HepG2 (cell line): ENCODE measurements at regions not wholly inside any gene's neighbourhood (a gene's known extent, or its start where the extent isn't known, plus 50 kb on each side); places are given as distances from the start of the nearest gene placed in this dataset.
A peak's percentile ranks its signal among the peaks of the same experiment; 100 is the strongest.

Experiments used
- ARID3A ChIP-seq: IDR thresholded peaks from 2 replicates; pipeline ENCODE4 v1.6.1; 2012; ENCODE audit warnings: low read depth, low read length, improper control_type of control experiment
- ATF4 ChIP-seq, 2 experiments: fragments of 450-650 bp in 1 of 2; sonication (generic) in 1 of 2; formaldehyde crosslinking; IDR thresholded peaks; 2 replicates each; pipeline versions ENCODE4 v1.5.0 to v1.8.0; 2020 to 2022; ENCODE audit warnings: mild to moderate bottlenecking in 1 of 2, missing genetic modification reagents in 1 of 2
- BORCS8-MEF2B ChIP-seq: sonication (generic); formaldehyde crosslinking; IDR thresholded peaks from 2 replicates; pipeline ENCODE4 v1.8.0; 2022; ENCODE audit warnings: mild to moderate bottlenecking, missing genetic modification reagents
- DNMT1 ChIP-seq: sonication (generic); formaldehyde crosslinking; IDR thresholded peaks from 2 replicates; pipeline ENCODE4 v1.5.1; 2020; ENCODE audit warnings: mild to moderate bottlenecking, missing genetic modification reagents
- ETV6 ChIP-seq: sonication (generic); formaldehyde crosslinking; conservative IDR thresholded peaks from 2 replicates; pipeline ENCODE4 v1.4.0; 2020; ENCODE audit warnings: missing genetic modification reagents
- FOSL1 ChIP-seq: sonication (generic); formaldehyde crosslinking; IDR thresholded peaks from 2 replicates; pipeline ENCODE4 v1.9.0; 2021; ENCODE audit warnings: missing genetic modification reagents, borderline replicate concordance
- GLI4 ChIP-seq: sonication (generic); formaldehyde crosslinking; IDR thresholded peaks from 2 replicates; pipeline ENCODE4 v1.5.1; 2020; ENCODE audit warnings: missing genetic modification reagents, mild to moderate bottlenecking, moderate library complexity, borderline replicate concordance
- HNF1A ChIP-seq, 2 experiments: sonication (generic) in 1 of 2; formaldehyde crosslinking in 1 of 2; IDR thresholded peaks; 2 replicates each; pipeline versions ENCODE4 v1.4.0 to v1.6.1; 2016 to 2020; ENCODE audit warnings: borderline replicate concordance in 1 of 2, low read depth in 1 of 2, mild to moderate bottlenecking in 1 of 2, missing genetic modification reagents in 1 of 2
- NFIB ChIP-seq: sonication (generic); formaldehyde crosslinking; IDR thresholded peaks from 2 replicates; pipeline ENCODE4 v1.9.0; 2021; ENCODE audit warnings: missing genetic modification reagents, mild to moderate bottlenecking, borderline replicate concordance
- PAWR ChIP-seq: sonication (generic); formaldehyde crosslinking; IDR thresholded peaks from 2 replicates; pipeline ENCODE4 v1.4.0; 2020; ENCODE audit warnings: missing genetic modification reagents, mild to moderate bottlenecking, borderline replicate concordance
- POLR2A ChIP-seq, 2 experiments: IDR thresholded peaks; 2 replicates each; pipeline ENCODE4 v1.6.1; 2011; ENCODE audit warnings: low read depth in 2 of 2, low read length in 2 of 2, mild to moderate bottlenecking in 1 of 2, moderate library complexity in 1 of 2; ENCODE audit not compliant: insufficient read depth in 1 of 2
- SNRNP70 ChIP-seq: fragments of 200-400 bp; formaldehyde crosslinking; IDR thresholded peaks from 2 replicates; pipeline ENCODE4 v1.6.1; 2017; ENCODE audit warnings: mild to moderate bottlenecking, low read depth, low read length, moderate library complexity
- SPEN ChIP-seq: sonication (generic); formaldehyde crosslinking; IDR thresholded peaks from 2 replicates; pipeline ENCODE4 v1.5.1; 2020; ENCODE audit warnings: low read depth, mild to moderate bottlenecking, missing genetic modification reagents
- TFDP2 ChIP-seq: sonication (generic); formaldehyde crosslinking; IDR thresholded peaks from 2 replicates; pipeline ENCODE4 v1.4.0; 2020; ENCODE audit warnings: missing genetic modification reagents
- ZBTB34 ChIP-seq: sonication (generic); formaldehyde crosslinking; IDR thresholded peaks from 2 replicates; pipeline ENCODE4 v1.8.0; 2022; ENCODE audit warnings: mild to moderate bottlenecking, missing genetic modification reagents
- ZNF256 ChIP-seq: sonication (generic); formaldehyde crosslinking; conservative IDR thresholded peaks from 2 replicates; pipeline ENCODE4 v1.4.0; 2020; ENCODE audit warnings: missing genetic modification reagents
- ZNF558 ChIP-seq: sonication (generic); formaldehyde crosslinking; IDR thresholded peaks from 2 replicates; pipeline ENCODE4 v1.9.0; 2022; ENCODE audit warnings: mild to moderate bottlenecking, missing genetic modification reagents, borderline replicate concordance
- ZNF75D ChIP-seq: sonication (generic); formaldehyde crosslinking; IDR thresholded peaks from 2 replicates; pipeline ENCODE4 v1.8.1; 2023; ENCODE audit warnings: missing genetic modification reagents, mild to moderate bottlenecking, borderline replicate concordance

- TF ChIP-seq ZBTB34 (CRISPR knock-in tag) (no peak), ZNF75D (CRISPR knock-in tag) (peak; percentile 56; the same call in 1 of the 2 replicates), FOSL1 (CRISPR knock-in tag) (no peak), GLI4 (peak; percentile 92), ARID3A (peak; percentile 48; the same call in 1 of the 2 replicates), SNRNP70 (no peak), SPEN (CRISPR knock-in tag) (peak; percentile 62; the same call in 1 of the 2 replicates), ZNF558 (CRISPR knock-in tag) (peak; percentile 90; the same call in 1 of the 2 replicates), NFIB (CRISPR knock-in tag) (no peak), PAWR (CRISPR knock-in tag) (no peak), POLR2A (IDR thresholded peaks at IDR 0.05; ENCODE audit: insufficient read depth in 1 of 2, low read depth in 2 of 2, low read length in 2 of 2) (peak; percentile 44 to 51; a peak in 1 of 4 replicates), BORCS8-MEF2B (CRISPR knock-in tag) (peak; percentile 78), ETV6 (peak; percentile 90), TFDP2 (CRISPR knock-in tag) (peak; percentile 92), DNMT1 (CRISPR knock-in tag) (peak; percentile 81), HNF1A (IDR thresholded peaks at IDR 0.05; ENCODE audit: low read depth) (no peak), HNF1A (CRISPR knock-in tag; IDR thresholded peaks at IDR 0.05; ENCODE audit: borderline replicate concordance) (peak; percentile 83; the same call in 1 of the 2 replicates), ZNF256 (CRISPR knock-in tag) (peak; percentile 2; the same call in 1 of the 2 replicates), ATF4 (CRISPR knock-in tag; IDR thresholded peaks at IDR 0.05) (peak in 1 of 2 experiments; percentile 54; a peak in 1 of 4 replicates)
Measured at GRCh38 chr6:156719720-156720563, 57.2 kb upstream of the ARID1B start (continued).
